GM12874 (cell line): ENCODE measurements at regions not wholly inside any gene's neighbourhood (a gene's known extent, or its start where the extent isn't known, plus 50 kb on each side); places are given as distances from the start of the nearest gene placed in this dataset.

Source experiments
- TF ChIP-seq, protein P1 (sequence below): IDR thresholded peaks from 2 replicates; pipeline ENCODE4 v1.5.1; 2011; ENCODE audit warnings: low read depth, mild to moderate bottlenecking, control low read depth, low read length, moderate library complexity; ENCODE audit not compliant: insufficient read depth

- TF ChIP-seq, protein P1, sequence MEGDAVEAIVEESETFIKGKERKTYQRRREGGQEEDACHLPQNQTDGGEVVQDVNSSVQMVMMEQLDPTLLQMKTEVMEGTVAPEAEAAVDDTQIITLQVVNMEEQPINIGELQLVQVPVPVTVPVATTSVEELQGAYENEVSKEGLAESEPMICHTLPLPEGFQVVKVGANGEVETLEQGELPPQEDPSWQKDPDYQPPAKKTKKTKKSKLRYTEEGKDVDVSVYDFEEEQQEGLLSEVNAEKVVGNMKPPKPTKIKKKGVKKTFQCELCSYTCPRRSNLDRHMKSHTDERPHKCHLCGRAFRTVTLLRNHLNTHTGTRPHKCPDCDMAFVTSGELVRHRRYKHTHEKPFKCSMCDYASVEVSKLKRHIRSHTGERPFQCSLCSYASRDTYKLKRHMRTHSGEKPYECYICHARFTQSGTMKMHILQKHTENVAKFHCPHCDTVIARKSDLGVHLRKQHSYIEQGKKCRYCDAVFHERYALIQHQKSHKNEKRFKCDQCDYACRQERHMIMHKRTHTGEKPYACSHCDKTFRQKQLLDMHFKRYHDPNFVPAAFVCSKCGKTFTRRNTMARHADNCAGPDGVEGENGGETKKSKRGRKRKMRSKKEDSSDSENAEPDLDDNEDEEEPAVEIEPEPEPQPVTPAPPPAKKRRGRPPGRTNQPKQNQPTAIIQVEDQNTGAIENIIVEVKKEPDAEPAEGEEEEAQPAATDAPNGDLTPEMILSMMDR: no peak
Measured at GRCh38 chr2:14910654-14911053, 278.1 kb downstream of the LRATD1 start.

DNA sequence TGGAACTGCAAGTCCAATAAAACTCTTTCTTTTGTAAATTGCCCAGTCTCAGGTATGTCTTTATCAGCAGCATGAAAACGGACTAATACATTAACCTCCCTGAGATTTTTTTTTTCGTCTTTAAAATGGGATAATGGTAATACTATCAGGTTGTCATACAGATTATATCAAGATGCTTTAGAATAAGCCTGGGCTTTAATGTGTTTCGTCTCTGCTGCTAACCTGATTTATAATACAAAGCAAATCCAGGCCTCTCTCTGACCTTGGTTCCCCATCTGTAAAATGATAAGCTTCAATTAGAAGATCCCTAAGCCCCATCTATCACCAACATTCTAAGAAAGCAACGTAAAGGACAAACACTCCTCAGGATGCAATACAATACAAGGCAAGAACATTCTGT is 283.5 kb downstream of the LRATD1 start:
- TF ChIP-seq, protein P1: no peak

GRCh38 chr2:14923820-14924580 is 291.5 kb downstream of the LRATD1 start:
- TF ChIP-seq, protein P1: no peak

GRCh38 chr2:14925471-14925870 is 293.0 kb downstream of the LRATD1 start:
- TF ChIP-seq, protein P1: no peak

GRCh38 chr2:14927021-14927564 is 294.6 kb downstream of the LRATD1 start:
- TF ChIP-seq, protein P1: no peak

GRCh38 chr2:14928056-14928455 is 295.5 kb downstream of the LRATD1 start:
- TF ChIP-seq, protein P1: no peak

DNA sequence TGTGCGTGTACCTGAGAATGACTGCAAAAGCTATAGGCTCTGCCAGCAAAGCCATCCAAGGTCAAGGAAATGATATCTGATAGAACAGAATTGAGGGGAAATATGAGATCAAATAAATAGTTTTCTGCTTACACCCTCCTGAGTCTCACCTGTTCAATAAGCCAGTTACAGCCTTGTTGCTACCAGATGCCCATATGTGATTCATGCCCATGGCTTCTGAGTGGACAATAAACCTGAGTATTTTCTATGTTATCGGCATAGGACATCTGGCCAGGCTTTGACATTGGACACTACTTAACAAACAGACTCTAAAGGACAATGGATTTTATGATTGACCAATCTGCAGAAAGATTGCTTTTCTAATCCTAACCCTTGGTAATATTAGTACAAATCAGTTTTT is 297.9 kb downstream of the LRATD1 start:
- TF ChIP-seq, protein P1: no peak
